HL-60 (cell line): ENCODE measurements at regions not wholly inside any gene's neighbourhood (a gene's known extent, or its start where the extent isn't known, plus 50 kb on each side); places are given as distances from the start of the nearest gene placed in this dataset.

Experiments
- DNase-seq, 2 experiments: peaks; one replicate each; pipeline ENCODE4 v3.0.0-alpha.2; 2010 to 2020; ENCODE audit warnings: low read depth in 1 of 2, low spot score in 1 of 2
- H3K27ac ChIP-seq: fragments of 250-450 bp; sonication (Bioruptor Pico); replicated peaks from 2 replicates; pipeline ENCODE4 v1.5.1; 2020; ENCODE audit warnings: mild to moderate bottlenecking, moderate library complexity
- H3K27me3 ChIP-seq: fragments of 250-450 bp; sonication (Bioruptor Pico); 2 replicates; pipeline ENCODE4 v1.5.1; 2021; ENCODE audit warnings: mild to moderate bottlenecking, moderate library complexity; ENCODE audit not compliant: insufficient read depth, poor library complexity, severe bottlenecking
- H3K4me3 ChIP-seq: replicated peaks from 2 replicates; pipeline ENCODE4 v1.5.1; 2011; ENCODE audit warnings: mild to moderate bottlenecking, control low read depth, low read length; ENCODE audit not compliant: insufficient read depth
- GABPA ChIP-seq: IDR thresholded peaks from 2 replicates; pipeline ENCODE4 v1.6.1; 2012; ENCODE audit warnings: low read depth
- POLR2AphosphoS5 ChIP-seq: IDR thresholded peaks from 2 replicates; pipeline ENCODE4 v1.6.1; 2012; ENCODE audit warnings: low read depth
- SPI1 ChIP-seq: IDR thresholded peaks from 2 replicates; pipeline ENCODE4 v1.6.1; 2012; ENCODE audit warnings: low read depth, mild to moderate bottlenecking, borderline replicate concordance
- TF ChIP-seq, protein P1 (sequence below): IDR thresholded peaks from 2 replicates; pipeline ENCODE4 v1.6.1; 2012; ENCODE audit warnings: low read depth; ENCODE audit not compliant: insufficient replicate concordance
- TF ChIP-seq, protein P2 (sequence below): IDR thresholded peaks from one replicate; pipeline ENCODE4 v1.5.1; 2011; ENCODE audit warnings: low read length, control low read depth, inconsistent platforms; ENCODE audit not compliant: insufficient read depth

DNA sequence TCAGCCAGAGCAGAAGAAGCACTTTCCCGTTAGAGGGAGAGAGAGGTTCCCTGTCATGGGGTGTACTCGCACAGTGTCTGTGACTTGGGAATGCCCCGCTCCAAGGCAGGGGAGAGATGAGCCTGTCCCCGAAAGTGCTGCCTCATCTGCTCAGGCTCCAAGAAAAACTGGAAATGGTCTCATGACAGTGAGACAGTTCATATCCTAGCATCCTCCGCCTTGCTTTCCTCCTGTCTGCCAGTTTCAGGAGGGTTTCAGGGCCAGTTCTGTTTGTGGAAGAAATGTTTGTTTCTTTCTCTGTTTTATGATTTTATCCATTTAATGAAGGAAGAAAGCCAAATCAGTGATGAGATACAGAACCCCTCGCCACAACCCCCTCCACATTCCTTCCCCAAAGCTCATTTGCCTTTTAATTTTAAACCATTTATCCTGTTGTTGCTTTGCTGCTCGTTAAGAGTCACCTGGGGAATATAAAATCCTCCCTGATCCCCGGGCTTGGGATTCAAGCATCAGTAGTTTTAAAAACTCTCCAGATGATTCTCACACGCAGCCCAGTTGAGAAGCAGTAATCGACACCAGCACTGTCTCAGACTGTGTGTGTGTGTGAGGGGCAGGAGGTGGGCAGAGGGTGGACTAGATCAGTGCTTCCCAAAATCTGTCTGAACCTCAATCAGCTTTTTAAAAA, 144.6 kb upstream of the UBL3 start:
- Histone ChIP-seq H3K27me3 (no peaks in the 10 kb centered on the region), H3K4me3 (no peak overlapping the region), H3K27ac (no peak overlapping the region)
- TF ChIP-seq SPI1: no peak
- no peak for TF ChIP-seq GABPA
- TF ChIP-seq, protein P1, sequence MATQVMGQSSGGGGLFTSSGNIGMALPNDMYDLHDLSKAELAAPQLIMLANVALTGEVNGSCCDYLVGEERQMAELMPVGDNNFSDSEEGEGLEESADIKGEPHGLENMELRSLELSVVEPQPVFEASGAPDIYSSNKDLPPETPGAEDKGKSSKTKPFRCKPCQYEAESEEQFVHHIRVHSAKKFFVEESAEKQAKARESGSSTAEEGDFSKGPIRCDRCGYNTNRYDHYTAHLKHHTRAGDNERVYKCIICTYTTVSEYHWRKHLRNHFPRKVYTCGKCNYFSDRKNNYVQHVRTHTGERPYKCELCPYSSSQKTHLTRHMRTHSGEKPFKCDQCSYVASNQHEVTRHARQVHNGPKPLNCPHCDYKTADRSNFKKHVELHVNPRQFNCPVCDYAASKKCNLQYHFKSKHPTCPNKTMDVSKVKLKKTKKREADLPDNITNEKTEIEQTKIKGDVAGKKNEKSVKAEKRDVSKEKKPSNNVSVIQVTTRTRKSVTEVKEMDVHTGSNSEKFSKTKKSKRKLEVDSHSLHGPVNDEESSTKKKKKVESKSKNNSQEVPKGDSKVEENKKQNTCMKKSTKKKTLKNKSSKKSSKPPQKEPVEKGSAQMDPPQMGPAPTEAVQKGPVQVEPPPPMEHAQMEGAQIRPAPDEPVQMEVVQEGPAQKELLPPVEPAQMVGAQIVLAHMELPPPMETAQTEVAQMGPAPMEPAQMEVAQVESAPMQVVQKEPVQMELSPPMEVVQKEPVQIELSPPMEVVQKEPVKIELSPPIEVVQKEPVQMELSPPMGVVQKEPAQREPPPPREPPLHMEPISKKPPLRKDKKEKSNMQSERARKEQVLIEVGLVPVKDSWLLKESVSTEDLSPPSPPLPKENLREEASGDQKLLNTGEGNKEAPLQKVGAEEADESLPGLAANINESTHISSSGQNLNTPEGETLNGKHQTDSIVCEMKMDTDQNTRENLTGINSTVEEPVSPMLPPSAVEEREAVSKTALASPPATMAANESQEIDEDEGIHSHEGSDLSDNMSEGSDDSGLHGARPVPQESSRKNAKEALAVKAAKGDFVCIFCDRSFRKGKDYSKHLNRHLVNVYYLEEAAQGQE: no peak
- TF ChIP-seq, protein P2, sequence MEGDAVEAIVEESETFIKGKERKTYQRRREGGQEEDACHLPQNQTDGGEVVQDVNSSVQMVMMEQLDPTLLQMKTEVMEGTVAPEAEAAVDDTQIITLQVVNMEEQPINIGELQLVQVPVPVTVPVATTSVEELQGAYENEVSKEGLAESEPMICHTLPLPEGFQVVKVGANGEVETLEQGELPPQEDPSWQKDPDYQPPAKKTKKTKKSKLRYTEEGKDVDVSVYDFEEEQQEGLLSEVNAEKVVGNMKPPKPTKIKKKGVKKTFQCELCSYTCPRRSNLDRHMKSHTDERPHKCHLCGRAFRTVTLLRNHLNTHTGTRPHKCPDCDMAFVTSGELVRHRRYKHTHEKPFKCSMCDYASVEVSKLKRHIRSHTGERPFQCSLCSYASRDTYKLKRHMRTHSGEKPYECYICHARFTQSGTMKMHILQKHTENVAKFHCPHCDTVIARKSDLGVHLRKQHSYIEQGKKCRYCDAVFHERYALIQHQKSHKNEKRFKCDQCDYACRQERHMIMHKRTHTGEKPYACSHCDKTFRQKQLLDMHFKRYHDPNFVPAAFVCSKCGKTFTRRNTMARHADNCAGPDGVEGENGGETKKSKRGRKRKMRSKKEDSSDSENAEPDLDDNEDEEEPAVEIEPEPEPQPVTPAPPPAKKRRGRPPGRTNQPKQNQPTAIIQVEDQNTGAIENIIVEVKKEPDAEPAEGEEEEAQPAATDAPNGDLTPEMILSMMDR: no peak
- TF ChIP-seq POLR2AphosphoS5: no peak
- no peak for DNase-seq

DNA sequence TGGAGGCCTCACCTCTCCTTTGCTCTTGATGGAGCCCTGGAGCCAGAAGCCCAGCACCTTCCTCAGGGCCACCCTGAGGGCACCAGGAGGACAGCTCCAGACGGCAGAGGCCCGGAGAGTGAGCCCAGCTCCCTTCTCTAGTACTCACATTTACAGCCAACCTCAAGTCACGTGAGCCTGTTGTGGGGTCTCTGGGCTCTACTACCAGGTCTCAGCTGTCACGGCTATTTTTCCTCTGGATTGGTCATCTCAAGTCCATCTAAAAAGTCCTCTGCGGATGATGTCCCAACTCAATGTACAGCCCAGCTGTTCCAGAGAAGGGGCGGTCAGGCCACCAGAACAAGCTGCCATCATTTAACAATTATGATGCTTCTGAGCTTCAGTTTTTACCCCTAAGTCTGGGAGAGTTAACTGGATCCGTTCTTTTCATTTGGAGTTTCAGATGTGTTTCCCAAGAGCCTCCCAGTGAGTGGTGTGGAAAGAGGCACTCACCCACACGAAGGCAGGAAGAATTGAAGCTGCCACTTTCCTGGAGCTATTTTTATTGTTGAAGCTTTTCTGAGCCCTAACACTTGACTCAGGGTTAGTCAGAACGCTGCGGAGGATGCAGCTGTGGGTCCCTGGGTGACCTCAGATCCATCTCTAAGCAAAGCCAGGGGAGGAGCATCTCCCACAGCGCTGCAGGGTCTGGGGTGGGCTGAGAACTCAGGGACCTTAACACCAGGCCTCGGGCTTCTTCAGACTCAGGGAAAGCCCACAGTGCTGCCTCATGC, 143.5 kb upstream of the UBL3 start:
- DNase-seq: no peak
- H3K4me3 ChIP-seq: no peak overlapping the region
- no peak for TF ChIP-seq POLR2AphosphoS5
- TF ChIP-seq GABPA: no peak
- no peak for TF ChIP-seq SPI1
- TF ChIP-seq, protein P2: no peak
- TF ChIP-seq, protein P1: no peak
- no peaks in the 10 kb centered on the region for H3K27me3 ChIP-seq
- H3K27ac ChIP-seq: no peak overlapping the region

DNA sequence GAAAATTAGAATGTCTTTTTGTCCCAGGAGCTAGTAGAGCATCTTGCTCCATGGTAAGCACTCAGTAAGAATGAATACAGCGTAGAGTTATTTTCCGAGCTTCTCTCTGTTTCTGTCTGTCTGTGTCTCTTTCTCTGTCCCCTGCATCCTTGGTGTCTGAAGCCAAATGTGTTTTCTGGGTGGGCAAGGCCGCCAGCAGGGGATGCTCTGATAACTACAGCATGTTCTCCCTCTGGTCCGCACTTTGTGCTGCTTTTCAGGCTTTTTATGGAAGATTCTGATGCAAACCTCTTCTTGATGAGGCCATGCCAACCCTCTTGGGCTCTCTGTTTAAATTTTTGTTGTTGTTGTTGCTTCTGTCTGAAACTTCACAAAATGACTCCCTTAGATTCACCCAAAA, 142.8 kb upstream of the UBL3 start:
- Histone ChIP-seq H3K27me3 (no peaks in the 10 kb centered on the region), H3K27ac (no peak overlapping the region)
- TF ChIP-seq, protein P2: no peak
- TF ChIP-seq GABPA (no peak), POLR2AphosphoS5 (no peak)
- TF ChIP-seq, protein P1: no peak

More for the DNA sequence above, 142.8 kb upstream of the UBL3 start:
- DNase-seq: no peak
- H3K4me3 ChIP-seq: no peak overlapping the region
